Mesendoderm (in vitro differentiated cells): ENCODE measurements at regions not wholly inside any gene's neighbourhood (a gene's known extent, or its start where the extent isn't known, plus 50 kb on each side); places are given as distances from the start of the nearest gene placed in this dataset.

Experiments
- DNase-seq: peaks from one replicate; pipeline ENCODE4 v3.0.0; 2013
- H2AK5ac ChIP-seq: 2 replicates; pipeline ENCODE4 v1.6.1; 2013; ENCODE audit warnings: low read length, inconsistent platforms
- H2BK120ac ChIP-seq: 2 replicates; pipeline ENCODE4 v1.6.1; 2013; ENCODE audit warnings: low read depth, mild to moderate bottlenecking, low read length, moderate library complexity, mixed read lengths
- H2BK15ac ChIP-seq: replicated peaks from 2 replicates; pipeline ENCODE4 v1.6.1; 2013; ENCODE audit warnings: low read depth, mild to moderate bottlenecking, moderate library complexity
- H2BK5ac ChIP-seq: 2 replicates; pipeline ENCODE4 v1.6.1; 2013; ENCODE audit warnings: low read length, inconsistent platforms
- H3K18ac ChIP-seq: 2 replicates; pipeline ENCODE4 v1.6.1; 2013; ENCODE audit warnings: mild to moderate bottlenecking, low read length, mixed read lengths
- H3K23ac ChIP-seq: one replicate; pipeline ENCODE4 v1.6.1; 2013; ENCODE audit warnings: low read length
- H3K27ac ChIP-seq: 2 replicates; pipeline ENCODE4 v1.5.1; 2013; ENCODE audit warnings: low read depth, mild to moderate bottlenecking, inconsistent platforms, low read length, moderate library complexity
- H3K27me3 ChIP-seq: 2 replicates; pipeline ENCODE4 v1.6.1; 2013; ENCODE audit warnings: low read length, control low read depth, mild to moderate bottlenecking, inconsistent platforms; ENCODE audit not compliant: insufficient read depth, poor library complexity
- H3K36me3 ChIP-seq: 2 replicates; pipeline ENCODE4 v1.6.1; 2013; ENCODE audit warnings: low read length, inconsistent platforms; ENCODE audit not compliant: control insufficient read depth, insufficient read depth
- H3K4ac ChIP-seq: one replicate; pipeline ENCODE4 v1.6.1; 2013; ENCODE audit warnings: low read depth, mild to moderate bottlenecking, low read length, moderate library complexity
- H3K4me1 ChIP-seq: 2 replicates; pipeline ENCODE4 v1.6.1; 2013; ENCODE audit warnings: low read depth, low read length, inconsistent platforms; ENCODE audit not compliant: control insufficient read depth
- H3K4me2 ChIP-seq: 2 replicates; pipeline ENCODE4 v1.6.1; 2013; ENCODE audit warnings: low read length
- H3K4me3 ChIP-seq: 2 replicates; pipeline ENCODE4 v1.5.1; 2013; ENCODE audit warnings: mild to moderate bottlenecking, low read length
- H3K56ac ChIP-seq: one replicate; pipeline ENCODE4 v1.6.1; 2013; ENCODE audit warnings: low read length
- H3K79me1 ChIP-seq: 2 replicates; pipeline ENCODE4 v1.6.1; 2013; ENCODE audit warnings: low read length, inconsistent platforms
- H3K79me2 ChIP-seq: 2 replicates; pipeline ENCODE4 v1.6.1; 2013; ENCODE audit warnings: mild to moderate bottlenecking, low read length; ENCODE audit not compliant: control insufficient read depth, insufficient read depth
- H3K9ac ChIP-seq: 2 replicates; pipeline ENCODE4 v1.6.1; 2013; ENCODE audit warnings: low read length, inconsistent platforms
- H4K5ac ChIP-seq: one replicate; pipeline ENCODE4 v1.6.1; 2013; ENCODE audit warnings: low read length
- H4K8ac ChIP-seq: one replicate; pipeline ENCODE4 v1.6.1; 2013; ENCODE audit warnings: low read depth, mild to moderate bottlenecking, control low read depth, low read length, moderate library complexity
- WGBS: extraction: QIAGEN DNeasy Blood & Tissue Kit; methylation state at CpG from one replicate; pipeline ENCODE4 v1.1.7; 2013; ENCODE audit warnings: low lambda C conversion rate, missing lambda C conversion rate; ENCODE audit not compliant: insufficient coverage; ENCODE audit errors: extremely low coverage; 5-methylcytosine and 5-hydroxymethylcytosine counted together

GRCh38 chr13:54383604-54384003, 1355.0 kb downstream of the OLFM4 start:
- Histone ChIP-seq H3K23ac (no peak overlapping the region), H3K27ac (no peak overlapping the region), H3K56ac (no peak overlapping the region), H3K4me2 (no peak overlapping the region), H3K79me1 (no peaks in the 10 kb centered on the region), H4K5ac (no peak overlapping the region), H4K8ac (no peak overlapping the region), H3K9ac (no peak overlapping the region), H3K27me3 (no peaks in the 10 kb centered on the region), H2AK5ac (no peak overlapping the region), H2BK15ac (no peak overlapping the region), H2BK120ac (no peak overlapping the region), H3K4ac (no peak overlapping the region), H3K4me3 (no peak overlapping the region), H3K79me2 (no peaks in the 10 kb centered on the region), H3K4me1 (no peaks in the 10 kb centered on the region), H2BK5ac (no peak overlapping the region), H3K36me3 (no peaks in the 10 kb centered on the region), H3K18ac (no peak overlapping the region)
- DNase-seq: peak; percentile 41
- WGBS: no CpG with 5 or more reads among the region's 2 CpGs

DNA sequence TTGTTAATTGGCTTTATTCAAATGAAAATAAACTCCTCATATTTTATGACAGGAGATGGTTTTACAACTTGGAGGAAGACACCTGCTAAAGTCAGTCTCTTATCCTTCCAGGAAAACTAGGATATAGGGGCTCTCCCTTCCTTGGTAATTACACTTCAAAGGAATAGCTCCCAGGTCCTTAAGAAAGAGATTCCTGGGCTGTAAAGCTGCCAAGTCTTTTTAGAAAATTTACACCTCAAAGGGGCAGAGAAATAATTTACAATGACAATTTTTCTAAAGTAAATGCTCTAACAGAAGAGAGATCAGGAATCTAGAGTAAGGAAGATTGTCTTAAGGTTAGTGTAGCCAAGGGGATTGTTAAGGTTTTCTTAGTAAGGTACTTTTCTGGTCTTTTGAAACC, 1359.0 kb downstream of the OLFM4 start:
- no peak overlapping the region for H4K5ac ChIP-seq
- no peak overlapping the region for H2BK120ac ChIP-seq
- H3K23ac ChIP-seq: no peak overlapping the region
- no peak overlapping the region for H4K8ac ChIP-seq
- no peak overlapping the region for H3K18ac ChIP-seq
- no peaks in the 10 kb centered on the region for H3K79me2 ChIP-seq
- no peaks in the 10 kb centered on the region for H3K27me3 ChIP-seq
- peak; percentile 24 for DNase-seq
- no peaks in the 10 kb centered on the region for H3K4me1 ChIP-seq
- H2AK5ac ChIP-seq: no peak overlapping the region
- no peak overlapping the region for H3K9ac ChIP-seq
- no peak overlapping the region for H2BK5ac ChIP-seq
- H3K4me3 ChIP-seq: no peak overlapping the region
- no peak overlapping the region for H3K27ac ChIP-seq
- no peak overlapping the region for H3K56ac ChIP-seq
- H3K79me1 ChIP-seq: no peaks in the 10 kb centered on the region
- no peaks in the 10 kb centered on the region for H3K36me3 ChIP-seq
- H2BK15ac ChIP-seq: no peak overlapping the region
- H3K4me2 ChIP-seq: no peak overlapping the region
- H3K4ac ChIP-seq: no peak overlapping the region

GRCh38 chr13:54390841-54391240, 1362.2 kb downstream of the OLFM4 start:
- H2BK15ac ChIP-seq: no peak overlapping the region

DNA sequence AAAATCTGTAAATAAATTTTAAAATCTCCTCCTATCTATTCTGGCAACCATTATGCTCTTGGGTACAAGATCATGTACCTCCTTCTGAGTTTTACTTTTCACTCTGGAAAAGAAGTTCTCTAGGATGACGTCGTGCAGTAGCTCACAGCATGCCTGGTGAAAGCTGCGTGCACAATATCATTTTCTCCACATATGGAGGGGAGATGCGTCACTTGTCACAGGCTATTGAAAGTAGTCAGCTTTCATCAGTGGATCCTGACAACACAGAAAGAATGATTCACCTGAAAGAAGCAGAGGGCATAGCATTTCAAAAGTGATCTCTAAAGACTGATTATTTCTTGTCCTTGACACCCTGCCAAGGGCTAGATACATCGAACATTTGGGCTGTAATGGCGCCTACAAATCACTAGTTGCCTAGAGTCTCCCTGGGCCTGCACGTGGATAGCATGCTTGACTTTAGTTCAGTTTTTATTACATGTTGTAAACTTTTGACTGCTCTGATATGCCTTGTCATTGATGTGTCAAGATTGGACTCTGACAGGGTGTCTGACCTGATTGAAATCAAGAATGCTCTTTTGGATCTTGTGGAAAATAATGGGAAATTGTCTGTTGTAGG, 1365.6 kb downstream of the OLFM4 start:
- H3K23ac ChIP-seq: no peak overlapping the region
- H3K9ac ChIP-seq: no peak overlapping the region
- H4K8ac ChIP-seq: no peak overlapping the region
- peak overlapping the region; percentile 46 for H3K56ac ChIP-seq
- no peak overlapping the region for H4K5ac ChIP-seq
- H2BK15ac ChIP-seq: peak overlapping the region; percentile 92
- no peak overlapping the region for H3K4me3 ChIP-seq
- H3K79me1 ChIP-seq: no peaks in the 10 kb centered on the region
- H3K4me2 ChIP-seq: no peak overlapping the region
- WGBS: no CpG with 5 or more reads among the region's 7 CpGs
- peak overlapping the region; percentile 79 for H3K4ac ChIP-seq
- peak overlapping the region; percentile 74 for H2BK120ac ChIP-seq
- H3K79me2 ChIP-seq: no peaks in the 10 kb centered on the region
- H3K27ac ChIP-seq: no peak overlapping the region
- peak overlapping the region; percentile 6 for H2AK5ac ChIP-seq
- no peaks in the 10 kb centered on the region for H3K27me3 ChIP-seq
- no peak for DNase-seq
- peak overlapping the region; percentile 9 for H2BK5ac ChIP-seq
- H3K4me1 ChIP-seq: no peaks in the 10 kb centered on the region
- H3K18ac ChIP-seq: peak overlapping the region; percentile 5
- H3K36me3 ChIP-seq: no peaks in the 10 kb centered on the region

More at GRCh38 chr13:54390841-54391240, 1362.2 kb downstream of the OLFM4 start:
- WGBS: no CpG with 5 or more reads among the region's 2 CpGs
- H3K27ac ChIP-seq: no peak overlapping the region
- no peak overlapping the region for H3K23ac ChIP-seq
- H3K36me3 ChIP-seq: no peaks in the 10 kb centered on the region
- no peaks in the 10 kb centered on the region for H3K79me1 ChIP-seq
- peak overlapping the region; percentile 18 for H3K18ac ChIP-seq
- no peak overlapping the region for H2BK120ac ChIP-seq
- H2AK5ac ChIP-seq: no peak overlapping the region
- no peaks in the 10 kb centered on the region for H3K4me1 ChIP-seq
- no peak overlapping the region for H4K8ac ChIP-seq
- no peak overlapping the region for H3K4me3 ChIP-seq
- no peaks in the 10 kb centered on the region for H3K79me2 ChIP-seq
- no peak overlapping the region for H3K4ac ChIP-seq
- H4K5ac ChIP-seq: no peak overlapping the region
- H3K56ac ChIP-seq: no peak overlapping the region
- H2BK5ac ChIP-seq: peak overlapping the region; percentile 41
- no peak for DNase-seq
- no peak overlapping the region for H3K9ac ChIP-seq
- no peak overlapping the region for H3K4me2 ChIP-seq
- no peaks in the 10 kb centered on the region for H3K27me3 ChIP-seq

DNA sequence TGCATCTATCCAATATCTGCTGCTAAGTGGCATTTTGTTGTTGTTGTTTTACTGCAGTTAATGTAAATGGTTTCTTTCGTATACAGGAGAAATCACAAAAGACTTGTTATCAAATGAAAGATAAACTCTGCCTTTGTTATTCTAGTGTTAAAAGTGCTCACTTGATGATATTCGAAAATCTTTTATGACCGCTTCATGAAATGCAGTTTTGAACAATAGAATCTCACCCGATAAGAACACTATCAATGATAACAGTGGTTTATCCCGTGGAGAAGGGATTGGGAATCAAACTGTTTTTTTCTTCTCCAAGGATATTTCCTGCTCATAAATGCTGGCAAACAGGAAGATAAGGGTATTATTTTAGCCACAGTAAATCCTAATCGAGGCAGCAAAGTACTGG, 1366.3 kb downstream of the OLFM4 start:
- H3K4me1 ChIP-seq: no peaks in the 10 kb centered on the region
- WGBS: no CpG with 5 or more reads among the region's 6 CpGs
- no peak overlapping the region for H2BK5ac ChIP-seq
- H3K56ac ChIP-seq: no peak overlapping the region
- no peak overlapping the region for H3K4me2 ChIP-seq
- no peaks in the 10 kb centered on the region for H3K27me3 ChIP-seq
- peak; percentile 74 for DNase-seq
- no peak overlapping the region for H3K4ac ChIP-seq
- H3K79me1 ChIP-seq: no peaks in the 10 kb centered on the region
- H4K5ac ChIP-seq: no peak overlapping the region
- H3K4me3 ChIP-seq: no peak overlapping the region
- no peak overlapping the region for H2BK15ac ChIP-seq
- H3K23ac ChIP-seq: no peak overlapping the region
- H4K8ac ChIP-seq: no peak overlapping the region
- H3K18ac ChIP-seq: no peak overlapping the region
- no peak overlapping the region for H3K9ac ChIP-seq
- no peak overlapping the region for H2BK120ac ChIP-seq
- H3K36me3 ChIP-seq: no peaks in the 10 kb centered on the region
- no peak overlapping the region for H2AK5ac ChIP-seq
- no peak overlapping the region for H3K27ac ChIP-seq
- H3K79me2 ChIP-seq: no peaks in the 10 kb centered on the region

DNA sequence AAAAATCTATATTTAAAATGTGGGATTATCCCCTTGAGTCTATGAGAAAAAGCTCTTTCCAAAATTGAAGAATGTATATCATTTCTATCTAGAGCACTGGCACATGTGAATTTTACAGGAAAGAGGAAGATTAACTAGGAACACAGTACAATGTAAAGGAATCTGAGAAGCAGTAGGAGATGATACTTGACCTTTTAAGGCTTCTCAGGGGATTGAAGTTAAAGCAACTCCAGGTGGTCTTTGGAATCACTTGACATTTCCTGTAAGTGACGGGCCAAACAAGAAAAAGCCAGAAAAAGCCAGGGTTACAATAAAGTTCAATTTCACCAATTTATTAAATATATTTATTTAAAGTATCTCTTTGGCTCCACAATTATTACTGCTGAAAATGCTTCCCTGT, 1373.9 kb downstream of the OLFM4 start:
- H3K4me2 ChIP-seq: no peak overlapping the region
- H3K18ac ChIP-seq: no peak overlapping the region
- no peak overlapping the region for H3K4ac ChIP-seq
- H3K56ac ChIP-seq: no peak overlapping the region
- H2BK120ac ChIP-seq: no peak overlapping the region
- no peak overlapping the region for H3K27ac ChIP-seq
- WGBS: no CpG with 5 or more reads among the region's 1 CpG
- H3K4me1 ChIP-seq: no peaks in the 10 kb centered on the region
- H4K5ac ChIP-seq: no peak overlapping the region
- H2BK5ac ChIP-seq: no peak overlapping the region
- no peak overlapping the region for H3K4me3 ChIP-seq
- no peak overlapping the region for H2BK15ac ChIP-seq
- no peak overlapping the region for H2AK5ac ChIP-seq
- DNase-seq: peak; percentile 29
- H3K27me3 ChIP-seq: no peaks in the 10 kb centered on the region
- H4K8ac ChIP-seq: no peak overlapping the region
- H3K79me2 ChIP-seq: no peaks in the 10 kb centered on the region
- H3K79me1 ChIP-seq: no peaks in the 10 kb centered on the region
- no peaks in the 10 kb centered on the region for H3K36me3 ChIP-seq
- no peak overlapping the region for H3K9ac ChIP-seq
- H3K23ac ChIP-seq: no peak overlapping the region
